ENCODE measurements at regions not wholly inside any gene's neighbourhood (a gene's known extent, or its start where the extent isn't known, plus 50 kb on each side); places are given as distances from the start of the nearest gene placed in this dataset.

- Histone ChIP-seq H3K36me3 (ENCODE audit: control insufficient read depth, insufficient read depth, low read length) (no peaks in the 10 kb centered on the region), H3K4me1 (ENCODE audit: control insufficient read depth, insufficient read depth, low read length) (no peaks in the 10 kb centered on the region), H3K27ac (ENCODE audit: low read length) (no peak overlapping the region), H3K27me3 (ENCODE audit: control insufficient read depth, insufficient read depth, low read length) (no peaks in the 10 kb centered on the region), H3K9me3 (ENCODE audit: control insufficient read depth, insufficient read depth, low read depth, low read length) (no peaks in the 10 kb centered on the region), H3K4me3 (ENCODE audit: low read depth in 2 of 2, low read length in 2 of 2) (no peak overlapping the region)
- DNase-seq (ENCODE audit: low read depth, low spot score) (no peak), ATAC-seq (no peak)
- TF ChIP-seq TCF7L2 (IDR thresholded peaks at IDR 0.05; ENCODE audit: low read depth, low read length) (no peak), POLR2AphosphoS5 (IDR thresholded peaks at IDR 0.05; ENCODE audit: low read depth, low read length) (no peak), SIN3A (IDR thresholded peaks at IDR 0.05; ENCODE audit: borderline replicate concordance, insufficient read depth, low read depth, low read length) (no peak), CTCF (IDR thresholded peaks at IDR 0.05) (no peak)
- TF ChIP-seq, protein P1, sequence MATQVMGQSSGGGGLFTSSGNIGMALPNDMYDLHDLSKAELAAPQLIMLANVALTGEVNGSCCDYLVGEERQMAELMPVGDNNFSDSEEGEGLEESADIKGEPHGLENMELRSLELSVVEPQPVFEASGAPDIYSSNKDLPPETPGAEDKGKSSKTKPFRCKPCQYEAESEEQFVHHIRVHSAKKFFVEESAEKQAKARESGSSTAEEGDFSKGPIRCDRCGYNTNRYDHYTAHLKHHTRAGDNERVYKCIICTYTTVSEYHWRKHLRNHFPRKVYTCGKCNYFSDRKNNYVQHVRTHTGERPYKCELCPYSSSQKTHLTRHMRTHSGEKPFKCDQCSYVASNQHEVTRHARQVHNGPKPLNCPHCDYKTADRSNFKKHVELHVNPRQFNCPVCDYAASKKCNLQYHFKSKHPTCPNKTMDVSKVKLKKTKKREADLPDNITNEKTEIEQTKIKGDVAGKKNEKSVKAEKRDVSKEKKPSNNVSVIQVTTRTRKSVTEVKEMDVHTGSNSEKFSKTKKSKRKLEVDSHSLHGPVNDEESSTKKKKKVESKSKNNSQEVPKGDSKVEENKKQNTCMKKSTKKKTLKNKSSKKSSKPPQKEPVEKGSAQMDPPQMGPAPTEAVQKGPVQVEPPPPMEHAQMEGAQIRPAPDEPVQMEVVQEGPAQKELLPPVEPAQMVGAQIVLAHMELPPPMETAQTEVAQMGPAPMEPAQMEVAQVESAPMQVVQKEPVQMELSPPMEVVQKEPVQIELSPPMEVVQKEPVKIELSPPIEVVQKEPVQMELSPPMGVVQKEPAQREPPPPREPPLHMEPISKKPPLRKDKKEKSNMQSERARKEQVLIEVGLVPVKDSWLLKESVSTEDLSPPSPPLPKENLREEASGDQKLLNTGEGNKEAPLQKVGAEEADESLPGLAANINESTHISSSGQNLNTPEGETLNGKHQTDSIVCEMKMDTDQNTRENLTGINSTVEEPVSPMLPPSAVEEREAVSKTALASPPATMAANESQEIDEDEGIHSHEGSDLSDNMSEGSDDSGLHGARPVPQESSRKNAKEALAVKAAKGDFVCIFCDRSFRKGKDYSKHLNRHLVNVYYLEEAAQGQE (IDR thresholded peaks at IDR 0.05; ENCODE audit: insufficient read depth in 1 of 2, low read depth in 2 of 2, low read length in 1 of 2) = no peak
- BruUV-seq (replicated peaks) = no TSS peak
- ChIA-PET POLR2A (no interaction called here), CTCF (no interaction called here)
- in situ Hi-C loops (cut with HindIII; ENCODE audit: low pct_unique_long_range_greater_than_20kb, low sequenced_read_pairs) = no loop called here
- intact Hi-C loops (cut with micrococcal nuclease; ENCODE audit: unreplicated experiment) = no loop called here
Measured at GRCh38 chr14:40414386-40414785, 982.2 kb upstream of the FBXO33 start.

DNA sequence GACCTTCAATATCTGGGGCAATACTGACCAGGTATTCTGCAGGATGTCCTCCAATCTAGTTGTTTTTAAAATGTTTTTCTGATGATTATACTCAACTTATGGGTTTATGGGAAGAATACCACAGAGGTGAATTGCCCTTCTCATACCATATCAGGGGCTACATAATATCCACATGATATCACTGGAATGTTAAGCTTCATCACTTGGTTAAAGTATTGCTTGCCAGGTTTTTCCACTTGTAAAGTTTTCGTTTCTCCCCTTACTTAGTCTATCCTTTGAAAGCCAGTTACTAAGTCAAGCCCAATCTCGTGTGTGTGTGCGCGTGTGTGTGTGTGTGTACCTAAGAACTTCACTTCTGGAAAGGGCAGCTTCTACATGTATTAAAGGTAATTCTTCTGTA, 980.9 kb upstream of the FBXO33 start:
- no peak for DNase-seq (ENCODE audit: low read depth, low spot score)
- no peak overlapping the region for H3K4me3 ChIP-seq (ENCODE audit: low read depth in 2 of 2, low read length in 2 of 2)
- ChIA-PET CTCF (no interaction called here), POLR2A (no interaction called here)
- no peak for ATAC-seq
- H3K27me3 ChIP-seq (ENCODE audit: control insufficient read depth, insufficient read depth, low read length) = no peaks in the 10 kb centered on the region
- intact Hi-C loops (cut with micrococcal nuclease; ENCODE audit: unreplicated experiment) = no loop called here
- no peaks in the 10 kb centered on the region for H3K4me1 ChIP-seq (ENCODE audit: control insufficient read depth, insufficient read depth, low read length)
- no peak overlapping the region for H3K27ac ChIP-seq (ENCODE audit: low read length)
- no peaks in the 10 kb centered on the region for H3K9me3 ChIP-seq (ENCODE audit: control insufficient read depth, insufficient read depth, low read depth, low read length)
- no peaks in the 10 kb centered on the region for H3K36me3 ChIP-seq (ENCODE audit: control insufficient read depth, insufficient read depth, low read length)
- BruUV-seq (replicated peaks) = no TSS peak
- TF ChIP-seq SIN3A (IDR thresholded peaks at IDR 0.05; ENCODE audit: borderline replicate concordance, insufficient read depth, low read depth, low read length) = no peak
- TF ChIP-seq CTCF (IDR thresholded peaks at IDR 0.05) = no peak
- no peak for TF ChIP-seq TCF7L2 (IDR thresholded peaks at IDR 0.05; ENCODE audit: low read depth, low read length)
- TF ChIP-seq, protein P1 (IDR thresholded peaks at IDR 0.05; ENCODE audit: insufficient read depth in 1 of 2, low read depth in 2 of 2, low read length in 1 of 2) = no peak
- TF ChIP-seq POLR2AphosphoS5 (IDR thresholded peaks at IDR 0.05; ENCODE audit: low read depth, low read length) = no peak
- in situ Hi-C loops (cut with HindIII; ENCODE audit: low pct_unique_long_range_greater_than_20kb, low sequenced_read_pairs) = no loop called here

Measured in Panc1 (cell line).